LHCN-M2 (cell line): ENCODE measurements at regions not wholly inside any gene's neighbourhood (a gene's known extent, or its start where the extent isn't known, plus 50 kb on each side); places are given as distances from the start of the nearest gene placed in this dataset.

Experiments
- DNase-seq: peaks from one replicate; pipeline ENCODE4 v3.0.0-alpha.2; 2012; ENCODE audit warnings: low read depth

- no peak for DNase-seq
Observed at GRCh38 chr3:157738441-157738840, 235.2 kb upstream of the VEPH1 start.

GRCh38 chr3:157718800-157719199 is 215.6 kb upstream of the VEPH1 start:
- no peak for DNase-seq

GRCh38 chr3:157713101-157713500 is 209.9 kb upstream of the VEPH1 start:
- no peak for DNase-seq

GRCh38 chr3:157705258-157705657 is 202.0 kb upstream of the VEPH1 start:
- no peak for DNase-seq

- DNase-seq: peak; percentile 27
Observed at GRCh38 chr3:157700405-157700804, 197.2 kb upstream of the VEPH1 start.

GRCh38 chr3:157695586-157695985 is 192.4 kb upstream of the VEPH1 start:
- no peak for DNase-seq

GRCh38 chr3:157695103-157695502 is 191.9 kb upstream of the VEPH1 start:
- DNase-seq: no peak

GRCh38 chr3:157693762-157694161 is 190.5 kb upstream of the VEPH1 start:
- DNase-seq: no peak

GRCh38 chr3:157692468-157692867 is 189.3 kb upstream of the VEPH1 start:
- no peak for DNase-seq

- DNase-seq: no peak
Observed at GRCh38 chr3:157683668-157684067, 180.5 kb upstream of the VEPH1 start.

- no peak for DNase-seq
Observed at GRCh38 chr3:157672061-157672460, 168.8 kb upstream of the VEPH1 start.

GRCh38 chr3:157671656-157672055 is 168.4 kb upstream of the VEPH1 start:
- no peak for DNase-seq

- no peak for DNase-seq
Observed at GRCh38 chr3:157669416-157669815, 166.2 kb upstream of the VEPH1 start.

GRCh38 chr3:157667493-157667892 is 164.3 kb upstream of the VEPH1 start:
- DNase-seq: no peak

- no peak for DNase-seq
Observed at GRCh38 chr3:157662171-157662570, 159.0 kb upstream of the VEPH1 start.

GRCh38 chr3:157660847-157661246 is 157.6 kb upstream of the VEPH1 start:
- DNase-seq: no peak

- DNase-seq: no peak
Observed at GRCh38 chr3:157652366-157652765, 149.2 kb upstream of the VEPH1 start.

GRCh38 chr3:157650699-157651098 is 147.5 kb upstream of the VEPH1 start:
- DNase-seq: no peak

GRCh38 chr3:157650172-157650571 is 147.0 kb upstream of the VEPH1 start:
- no peak for DNase-seq

GRCh38 chr3:157649511-157649910 is 146.3 kb upstream of the VEPH1 start:
- DNase-seq: no peak

GRCh38 chr3:157647820-157648219 is 144.6 kb upstream of the VEPH1 start:
- DNase-seq: no peak

GRCh38 chr3:157639756-157640426 is 136.7 kb upstream of the VEPH1 start:
- no peak for DNase-seq

GRCh38 chr3:157637866-157638265 is 134.7 kb upstream of the VEPH1 start:
- DNase-seq: no peak

GRCh38 chr3:157633241-157633640 is 130.0 kb upstream of the VEPH1 start:
- DNase-seq: no peak
